Liver (tissue), 8 donors: ENCODE measurements at regions not wholly inside any gene's neighbourhood (a gene's known extent, or its start where the extent isn't known, plus 50 kb on each side); places are given as distances from the start of the nearest gene placed in this dataset.

Experiments used
- DNase-seq: peaks from one replicate; pipeline ENCODE4 v3.0.0-alpha.2; 2017; ENCODE audit warnings: low spot score
- H3K27ac ChIP-seq, 2 donors: one replicate each; pipeline ENCODE4 v1.7.0; 2013; ENCODE audit warnings: inconsistent platforms in 2 of 2, low read length in 2 of 2, control low read depth in 1 of 2, low read depth in 1 of 2, mild to moderate bottlenecking in 1 of 2
- H3K27me3 ChIP-seq, 4 donors: one replicate each; pipeline versions ENCODE4 v1.6.1 to v1.7.0; 2013; ENCODE audit warnings: low read length in 3 of 4, inconsistent platforms in 1 of 4, mild to moderate bottlenecking in 1 of 4, moderate library complexity in 1 of 4; ENCODE audit not compliant: control insufficient read depth in 4 of 4, insufficient read depth in 4 of 4
- H3K36me3 ChIP-seq, 4 donors: one replicate each; pipeline versions ENCODE4 v1.6.1 to v1.7.0; 2013; ENCODE audit warnings: low read length in 3 of 4, mild to moderate bottlenecking in 3 of 4, low read depth in 1 of 4, moderate library complexity in 1 of 4; ENCODE audit not compliant: control insufficient read depth in 4 of 4, insufficient read depth in 3 of 4
- H3K4me1 ChIP-seq, 4 donors: one replicate each; pipeline versions ENCODE4 v1.6.1 to v1.7.0; 2013; ENCODE audit warnings: low read length in 3 of 4, mild to moderate bottlenecking in 3 of 4, moderate library complexity in 1 of 4; ENCODE audit not compliant: control insufficient read depth in 4 of 4, insufficient read depth in 4 of 4
- H3K4me3 ChIP-seq, 3 donors: one replicate each; pipeline versions ENCODE4 v1.6.1 to v1.7.0; 2013; ENCODE audit warnings: low read length in 3 of 3, control low read depth in 1 of 3, low read depth in 1 of 3, mild to moderate bottlenecking in 1 of 3
- H3K9ac ChIP-seq, 2 donors: one replicate each; pipeline ENCODE4 v1.7.0; 2013; ENCODE audit warnings: low read length in 2 of 2, mild to moderate bottlenecking in 2 of 2, moderate library complexity in 2 of 2, control low read depth in 1 of 2, low read depth in 1 of 2
- H3K9me3 ChIP-seq, 4 donors: one replicate each; pipeline versions ENCODE4 v1.6.1 to v1.7.0; 2013; ENCODE audit warnings: low read length in 3 of 4; ENCODE audit not compliant: control insufficient read depth in 4 of 4
- CTCF ChIP-seq: fragments of 150-350 bp; IDR thresholded peaks from 2 replicates; pipeline ENCODE4 v1.5.1; 2017; ENCODE audit warnings: improper control_type of control experiment, low read depth, low read length; ENCODE audit not compliant: missing input control
- EGR1 ChIP-seq, 2 donors: IDR thresholded peaks; 2 replicates each; pipeline ENCODE4 v1.6.1; 2016 to 2018; ENCODE audit warnings: antibody characterized with exemption in 2 of 2, low read depth in 2 of 2
- FOXA1 ChIP-seq: IDR thresholded peaks from 2 replicates; pipeline ENCODE4 v1.6.1; 2016; ENCODE audit warnings: antibody characterized with exemption
- FOXA2 ChIP-seq: IDR thresholded peaks from 2 replicates; pipeline ENCODE4 v1.6.1; 2016; ENCODE audit warnings: antibody characterized with exemption
- GABPA ChIP-seq, 2 donors: IDR thresholded peaks in 1 of 2; conservative IDR thresholded peaks in 1 of 2; 2 replicates each; pipeline ENCODE4 v1.6.1; 2016; ENCODE audit warnings: antibody characterized with exemption in 2 of 2, mild to moderate bottlenecking in 1 of 2, moderate library complexity in 1 of 2
- HNF4A ChIP-seq, 2 donors: conservative IDR thresholded peaks; 2 replicates each; pipeline ENCODE4 v1.6.1; 2016; ENCODE audit warnings: antibody characterized with exemption in 2 of 2, mild to moderate bottlenecking in 2 of 2
- HNF4G ChIP-seq: IDR thresholded peaks from 2 replicates; pipeline ENCODE4 v1.6.1; 2016; ENCODE audit warnings: antibody characterized with exemption
- JUND ChIP-seq, 2 donors: IDR thresholded peaks; 2 replicates each; pipeline ENCODE4 v1.6.1; 2016; ENCODE audit warnings: antibody characterized with exemption in 2 of 2
- MAX ChIP-seq: IDR thresholded peaks from 2 replicates; pipeline ENCODE4 v1.6.1; 2016; ENCODE audit warnings: antibody characterized with exemption
- NR2F2 ChIP-seq: IDR thresholded peaks from 2 replicates; pipeline ENCODE4 v1.6.1; 2016; ENCODE audit warnings: antibody characterized with exemption
- RAD21 ChIP-seq, 2 donors: IDR thresholded peaks; 2 replicates each; pipeline ENCODE4 v1.6.1; 2016; ENCODE audit warnings: antibody characterized with exemption in 2 of 2, mild to moderate bottlenecking in 2 of 2
- REST ChIP-seq: IDR thresholded peaks from 2 replicates; pipeline ENCODE4 v1.6.1; 2016; ENCODE audit warnings: antibody characterized with exemption, mild to moderate bottlenecking
- RXRA ChIP-seq, 2 donors: IDR thresholded peaks; 2 replicates each; pipeline ENCODE4 v1.6.1; 2017 to 2018; ENCODE audit warnings: antibody characterized with exemption in 2 of 2, mild to moderate bottlenecking in 1 of 2
- SP1 ChIP-seq: IDR thresholded peaks from 2 replicates; pipeline ENCODE4 v1.6.1; 2018; ENCODE audit warnings: antibody characterized with exemption, mild to moderate bottlenecking
- TAF1 ChIP-seq: conservative IDR thresholded peaks from 2 replicates; pipeline ENCODE4 v1.6.1; 2016; ENCODE audit warnings: antibody characterized with exemption, mild to moderate bottlenecking
- YY1 ChIP-seq: IDR thresholded peaks from 2 replicates; pipeline ENCODE4 v1.6.1; 2016; ENCODE audit warnings: antibody characterized with exemption, mild to moderate bottlenecking
- ZBTB33 ChIP-seq: IDR thresholded peaks from 2 replicates; pipeline ENCODE4 v1.6.1; 2016; ENCODE audit warnings: antibody characterized with exemption
- WGBS: extraction: QIAGEN DNeasy Blood & Tissue Kit; methylation state at CpG from one replicate; pipeline ENCODE4 v1.1.7; 2013; 5-methylcytosine and 5-hydroxymethylcytosine counted together
- donor health status: healthy.
- donor health status: healthy.
- donor health status: healthy.
- donor health status: healthy.
- donor health status: healthy.

- Histone ChIP-seq H3K36me3 (no peaks in the 10 kb centered on the region), H3K4me3 (no peak overlapping the region), H3K9ac (no peak overlapping the region), H3K9me3 (no peaks in the 10 kb centered on the region), H3K27me3 (no peaks in the 10 kb centered on the region), H3K4me1 (no peaks in the 10 kb centered on the region), H3K27ac (no peak overlapping the region)
- no peak for DNase-seq
- TF ChIP-seq FOXA1 (no peak), CTCF (no peak), HNF4A (conservative IDR thresholded peaks at IDR 0.05) (no peak), MAX (no peak), EGR1 (IDR thresholded peaks at IDR 0.05; ENCODE audit: low read depth in 2 of 2) (no peak), TAF1 (no peak), REST (no peak), HNF4G (no peak), SP1 (no peak), NR2F2 (no peak), GABPA (IDR thresholded peaks at IDR 0.05 in 1 of 2, conservative IDR thresholded peaks at IDR 0.05 in 1 of 2) (no peak), YY1 (no peak), RXRA (IDR thresholded peaks at IDR 0.05) (no peak), JUND (IDR thresholded peaks at IDR 0.05) (no peak), RAD21 (IDR thresholded peaks at IDR 0.05) (no peak)
- WGBS = 91% methylated on average over 8 of the region's 8 CpGs
Observed at GRCh38 chr2:147197754-147198483, 646.9 kb upstream of the ACVR2A start.

GRCh38 chr2:147182260-147182659, 662.6 kb upstream of the ACVR2A start:
- H3K36me3 ChIP-seq = no peaks in the 10 kb centered on the region
- no peaks in the 10 kb centered on the region for H3K27me3 ChIP-seq
- H3K4me3 ChIP-seq = no peak overlapping the region
- H3K27ac ChIP-seq = no peak overlapping the region
- peaks cover 0 to 2% (median 0%) of the 10 kb centered on the region in 4 donors for H3K9me3 ChIP-seq
- WGBS = 70% methylated on average over 4 of the region's 4 CpGs
- no peak for TF ChIP-seq EGR1 (IDR thresholded peaks at IDR 0.05; ENCODE audit: low read depth in 2 of 2)
- no peak for TF ChIP-seq ZBTB33
- no peak for TF ChIP-seq FOXA2
- no peak for TF ChIP-seq SP1
- TF ChIP-seq HNF4A (conservative IDR thresholded peaks at IDR 0.05) = no peak
- TF ChIP-seq FOXA1 = no peak
- no peak for TF ChIP-seq HNF4G
- TF ChIP-seq RXRA (IDR thresholded peaks at IDR 0.05) = no peak
- no peak for TF ChIP-seq NR2F2
- TF ChIP-seq MAX = no peak
- TF ChIP-seq TAF1 = no peak
- no peaks in the 10 kb centered on the region for H3K4me1 ChIP-seq
- no peak for DNase-seq
- no peak overlapping the region for H3K9ac ChIP-seq
